GM18873 (cell line): ENCODE measurements at regions not wholly inside any gene's neighbourhood (a gene's known extent, or its start where the extent isn't known, plus 50 kb on each side); places are given as distances from the start of the nearest gene placed in this dataset.

ENCODE experiments used
- ATAC-seq: cut with Tn5 transposase; IDR thresholded peaks from one replicate; pipeline ENCODE4 v1.9.1; 2021; ENCODE audit warnings: mild to moderate bottlenecking, moderate library complexity, moderate number of reproducible peaks; ENCODE audit not compliant: unreplicated experiment, low FRiP score

- no peak for ATAC-seq
Observed at GRCh38 chr2:16214861-16215260, 274.5 kb downstream of the MYCN start.

- no peak for ATAC-seq
Observed at GRCh38 chr2:16214391-16214790, 274.0 kb downstream of the MYCN start.

GRCh38 chr2:16212321-16212720, 272.0 kb downstream of the MYCN start:
- no peak for ATAC-seq

- ATAC-seq: no peak
Observed at GRCh38 chr2:16211341-16211740, 271.0 kb downstream of the MYCN start.

- no peak for ATAC-seq
Observed at GRCh38 chr2:16210841-16211240, 270.5 kb downstream of the MYCN start.

GRCh38 chr2:16209799-16210198, 269.4 kb downstream of the MYCN start:
- no peak for ATAC-seq

GRCh38 chr2:16208921-16209320, 268.6 kb downstream of the MYCN start:
- no peak for ATAC-seq

GRCh38 chr2:16208241-16208797, 268.0 kb downstream of the MYCN start:
- ATAC-seq: no peak

GRCh38 chr2:16207611-16208010, 267.3 kb downstream of the MYCN start:
- ATAC-seq: no peak

- ATAC-seq: no peak
Observed at GRCh38 chr2:16207151-16207550, 266.8 kb downstream of the MYCN start.

- ATAC-seq: no peak
Observed at GRCh38 chr2:16206191-16206944, 266.0 kb downstream of the MYCN start.

- ATAC-seq: no peak
Observed at GRCh38 chr2:16205631-16206030, 265.3 kb downstream of the MYCN start.

GRCh38 chr2:16204886-16205620, 264.7 kb downstream of the MYCN start:
- ATAC-seq: no peak

GRCh38 chr2:16204251-16204650, 263.9 kb downstream of the MYCN start:
- no peak for ATAC-seq

- no peak for ATAC-seq
Observed at GRCh38 chr2:16203691-16204090, 263.3 kb downstream of the MYCN start.

- no peak for ATAC-seq
Observed at GRCh38 chr2:16203069-16203468, 262.7 kb downstream of the MYCN start.

GRCh38 chr2:16202266-16203020, 262.1 kb downstream of the MYCN start:
- ATAC-seq: no peak

GRCh38 chr2:16201848-16202247, 261.5 kb downstream of the MYCN start:
- ATAC-seq: no peak

- ATAC-seq: no peak
Observed at GRCh38 chr2:16200554-16201193, 260.3 kb downstream of the MYCN start.

- no peak for ATAC-seq
Observed at GRCh38 chr2:16199882-16200553, 259.7 kb downstream of the MYCN start.
